GM21447 (cell line): ENCODE measurements at regions not wholly inside any gene's neighbourhood (a gene's known extent, or its start where the extent isn't known, plus 50 kb on each side); places are given as distances from the start of the nearest gene placed in this dataset.
"Not testable (repeated sequence)": the region's sequence is repeated elsewhere in the genome, so short reads cannot be mapped to it uniquely, and the experiment has no call there.

Experiments
- ATAC-seq: cut with Tn5 transposase; IDR thresholded peaks from one replicate; pipeline ENCODE4 v1.9.1; 2021; ENCODE audit not compliant: unreplicated experiment

DNA sequence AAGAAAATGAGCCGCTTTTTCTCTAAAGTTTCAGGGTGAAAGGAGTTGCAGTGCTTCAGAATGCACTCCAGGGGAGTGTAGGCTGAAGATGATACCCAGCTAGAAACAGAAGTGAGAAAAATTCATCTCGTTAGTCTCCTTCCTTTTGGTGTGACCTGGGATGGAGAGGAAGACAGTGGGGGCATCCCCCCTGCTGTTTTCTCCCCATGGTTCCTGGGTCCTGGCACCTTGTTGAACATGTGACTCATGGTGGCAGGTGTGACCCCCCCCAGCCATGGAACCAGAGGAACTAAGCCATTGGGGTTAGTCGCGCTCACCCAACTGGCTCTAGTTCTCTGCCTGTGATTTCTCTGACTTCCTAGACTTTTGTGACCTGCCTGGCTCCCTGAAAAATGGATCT is 424.6 kb downstream of the CSNK1G3 start:
- ATAC-seq, result no peak

- not testable (repeated sequence) for ATAC-seq
Measured at GRCh38 chr5:123933812-123934211, 421.8 kb downstream of the CSNK1G3 start.

GRCh38 chr5:123929055-123929474 is 417.1 kb downstream of the CSNK1G3 start:
- peak; percentile 45 for ATAC-seq

DNA sequence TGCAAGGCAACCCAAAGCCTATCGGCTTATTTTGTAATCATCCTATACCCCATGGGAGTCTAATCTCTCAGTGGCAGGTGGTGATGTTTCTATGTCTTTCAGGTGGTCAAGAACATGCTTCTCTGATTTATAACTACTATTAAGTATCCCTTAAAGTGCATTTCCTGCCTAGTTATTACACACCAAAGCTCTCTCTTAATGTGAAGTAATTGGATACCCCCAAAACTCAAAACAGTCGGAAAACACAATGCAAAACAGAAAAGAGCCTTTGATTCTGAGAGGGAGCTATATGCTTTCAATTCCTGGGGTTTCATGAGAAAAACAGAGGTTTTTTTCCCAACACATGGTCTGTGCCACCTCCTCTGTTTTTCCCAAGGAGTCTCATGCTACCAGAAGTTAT is 416.4 kb downstream of the CSNK1G3 start:
- ATAC-seq, result no peak

GRCh38 chr5:123921193-123921592 is 409.2 kb downstream of the CSNK1G3 start:
- no peak for ATAC-seq

DNA sequence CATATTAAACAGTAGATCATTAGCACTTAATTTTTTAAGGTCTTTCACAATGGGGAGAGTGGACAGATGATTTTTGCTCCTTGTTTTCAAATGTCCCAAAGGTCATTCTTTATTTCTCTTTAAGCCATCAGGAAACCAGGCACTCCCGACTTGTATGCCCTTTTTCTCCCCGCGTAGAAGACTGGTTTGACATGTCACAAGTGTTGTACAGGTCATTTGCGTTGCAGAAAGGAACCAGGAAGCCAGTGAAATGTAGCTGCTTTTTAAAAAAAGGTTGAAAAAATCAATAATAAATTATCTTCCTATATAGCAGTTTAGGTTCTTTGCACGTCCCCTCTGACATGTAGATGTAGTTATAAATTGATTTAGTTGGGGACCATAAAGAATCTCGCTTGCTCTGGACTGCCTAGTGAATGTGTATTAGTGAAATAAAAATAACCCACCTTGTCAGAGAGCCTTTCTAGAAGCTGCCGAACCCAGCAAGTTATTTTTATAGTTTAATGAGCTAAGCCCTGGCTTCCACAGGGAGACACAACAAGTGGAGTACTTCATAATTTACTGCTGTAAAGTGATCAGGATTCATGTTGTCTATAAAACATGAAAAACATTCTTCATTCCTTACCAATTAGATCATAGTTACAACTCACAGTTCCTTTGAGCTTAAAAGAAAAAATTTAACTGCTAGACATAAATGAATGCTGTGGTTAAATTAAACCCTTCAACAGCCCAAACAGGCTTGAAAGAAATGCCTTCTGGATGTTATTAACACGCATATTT is 404.6 kb downstream of the CSNK1G3 start:
- ATAC-seq, result no peak

DNA sequence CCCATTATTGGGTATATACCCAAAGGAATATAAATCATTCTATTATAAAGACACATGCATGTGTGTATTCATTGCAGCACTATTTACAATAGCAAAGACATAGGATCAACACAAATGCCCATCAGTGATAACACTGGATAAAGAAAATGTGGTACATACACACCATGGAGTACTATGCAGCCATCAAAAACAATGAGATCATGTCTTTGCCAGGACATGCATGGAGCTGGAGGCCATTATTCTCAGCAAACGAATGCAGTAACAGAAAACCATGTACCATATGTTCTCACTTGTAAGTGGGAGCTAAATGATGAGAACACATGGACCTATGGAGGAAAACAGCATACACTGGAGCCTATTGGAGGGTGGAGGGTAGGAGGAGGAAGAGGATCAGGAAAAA is 402.4 kb downstream of the CSNK1G3 start:
- ATAC-seq, result no peak

- ATAC-seq, result no peak
Measured at GRCh38 chr5:123907349-123907748, 395.4 kb downstream of the CSNK1G3 start.

DNA sequence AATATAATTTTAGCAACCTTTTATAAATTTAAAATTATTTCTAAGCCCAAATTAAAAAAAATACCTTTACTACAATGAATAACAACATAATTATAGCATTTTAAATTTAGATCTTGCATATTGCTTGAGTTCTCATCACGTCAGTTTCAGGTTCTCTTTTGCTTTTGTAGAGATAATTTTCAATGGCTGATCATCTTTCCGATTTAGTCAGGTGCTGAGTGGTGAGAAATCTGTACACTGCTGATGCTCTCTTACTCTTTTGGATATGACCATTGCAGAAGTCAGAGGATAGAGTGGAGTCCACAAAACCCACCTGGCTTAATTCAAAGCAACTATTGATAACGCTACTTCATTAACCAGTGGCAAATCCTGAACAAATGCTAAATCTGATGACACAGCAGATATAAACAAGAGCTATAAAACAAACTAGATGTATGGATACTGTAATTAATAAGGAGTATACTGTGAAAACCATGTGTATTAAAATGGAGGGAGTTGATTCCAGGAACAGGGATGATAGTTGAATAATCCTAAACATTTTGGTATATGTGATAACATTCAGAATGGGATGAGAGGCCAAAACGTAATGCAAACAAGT is 394.8 kb downstream of the CSNK1G3 start:
- no peak for ATAC-seq

- ATAC-seq, result no peak
Measured at GRCh38 chr5:123885081-123885480, 373.1 kb downstream of the CSNK1G3 start.

DNA sequence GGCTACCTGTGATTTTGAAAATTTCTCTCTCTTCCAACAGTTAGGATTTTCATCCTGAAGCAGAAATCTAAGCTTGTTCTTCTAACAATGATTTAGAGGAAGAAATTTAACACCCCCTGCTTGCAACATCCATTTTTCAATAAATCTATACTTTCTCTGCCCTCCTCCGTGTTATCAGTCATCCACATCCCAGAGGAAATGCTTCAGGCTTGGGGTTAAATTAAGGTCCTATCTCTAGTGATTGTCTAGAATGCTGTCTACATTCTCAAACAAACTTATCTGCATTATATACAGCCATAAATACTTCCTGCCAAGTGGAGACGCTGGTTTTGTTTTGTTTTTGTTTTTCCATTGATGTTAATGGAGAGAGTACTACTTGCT is 371.0 kb downstream of the CSNK1G3 start:
- no peak for ATAC-seq

DNA sequence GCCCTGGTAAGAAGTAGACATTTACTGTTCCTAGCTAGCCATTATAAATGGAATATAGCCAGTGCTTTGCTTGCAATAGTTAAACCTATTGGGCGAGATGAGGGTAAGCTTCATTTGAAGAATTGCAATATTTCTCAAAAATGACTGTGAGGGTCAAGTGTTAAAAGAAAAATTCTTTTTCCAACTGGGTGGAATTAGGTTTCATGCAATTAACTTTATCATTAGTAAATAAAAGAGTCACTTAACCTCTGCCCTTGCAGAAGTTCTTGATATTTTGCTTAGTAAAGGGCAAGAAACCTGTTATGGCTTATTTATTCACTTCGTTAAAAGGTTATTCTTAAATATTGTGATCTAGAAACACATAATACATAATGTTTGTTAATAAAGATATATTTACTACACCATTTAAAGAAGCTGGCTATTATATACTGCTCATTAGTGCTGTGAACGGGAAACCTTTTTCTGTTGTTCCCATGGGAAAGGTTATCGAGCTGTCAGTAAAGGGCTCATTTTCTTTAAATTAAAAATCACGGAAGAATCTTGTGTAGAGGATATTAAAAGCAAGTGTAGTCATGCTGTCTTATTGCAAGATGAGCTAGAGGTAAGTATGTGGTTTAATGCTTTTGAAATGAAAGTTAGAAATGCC is 370.5 kb downstream of the CSNK1G3 start:
- no peak for ATAC-seq

- ATAC-seq, result no peak
Measured at GRCh38 chr5:123881759-123882244, 369.8 kb downstream of the CSNK1G3 start.

GRCh38 chr5:123880875-123881274 is 368.9 kb downstream of the CSNK1G3 start:
- ATAC-seq, result no peak

DNA sequence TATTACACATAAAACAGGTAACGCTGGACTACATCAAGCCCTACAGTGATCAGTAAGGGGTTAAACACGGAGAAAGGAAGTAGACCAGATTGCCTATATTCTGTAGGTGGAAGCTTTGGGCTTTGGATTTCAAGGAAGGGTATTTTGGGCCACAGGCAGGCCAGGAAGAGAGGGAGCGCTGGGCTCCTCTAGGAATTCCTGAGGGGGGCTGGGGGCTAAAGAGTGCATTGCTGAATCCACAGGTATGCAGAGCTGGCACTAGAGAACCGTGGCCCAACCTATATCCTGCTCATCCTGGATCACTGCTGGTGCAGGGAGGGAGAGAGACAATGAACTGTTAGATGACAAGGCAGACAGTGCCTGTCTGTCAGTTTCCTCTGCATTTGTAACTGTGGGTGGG is 367.1 kb downstream of the CSNK1G3 start:
- no peak for ATAC-seq

DNA sequence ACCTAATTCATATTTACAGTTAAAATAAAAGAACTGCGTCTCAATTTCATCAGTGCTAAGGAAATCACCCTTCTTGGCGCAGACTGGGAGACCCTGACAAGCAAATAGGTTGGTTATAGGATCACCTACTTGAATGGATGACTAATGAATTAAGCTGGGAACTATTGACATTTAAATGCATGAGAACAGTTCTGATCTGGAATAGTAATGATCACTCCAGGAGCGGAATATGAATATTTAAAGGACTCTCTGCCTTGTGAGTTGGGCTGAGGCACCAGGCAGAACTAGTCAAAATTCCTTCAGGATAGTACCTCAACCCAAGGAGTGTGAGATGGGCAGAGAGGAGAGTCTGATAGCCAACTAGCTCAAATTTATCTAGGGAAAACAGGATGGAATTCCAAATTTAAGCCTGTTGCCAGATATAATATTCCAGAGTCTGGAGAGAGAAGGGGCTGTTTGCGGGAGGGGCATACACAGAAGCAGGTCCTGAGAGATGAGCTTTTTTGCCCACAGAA is 364.4 kb downstream of the CSNK1G3 start:
- no peak for ATAC-seq

- ATAC-seq, result no peak
Measured at GRCh38 chr5:123875561-123876275, 363.7 kb downstream of the CSNK1G3 start.

DNA sequence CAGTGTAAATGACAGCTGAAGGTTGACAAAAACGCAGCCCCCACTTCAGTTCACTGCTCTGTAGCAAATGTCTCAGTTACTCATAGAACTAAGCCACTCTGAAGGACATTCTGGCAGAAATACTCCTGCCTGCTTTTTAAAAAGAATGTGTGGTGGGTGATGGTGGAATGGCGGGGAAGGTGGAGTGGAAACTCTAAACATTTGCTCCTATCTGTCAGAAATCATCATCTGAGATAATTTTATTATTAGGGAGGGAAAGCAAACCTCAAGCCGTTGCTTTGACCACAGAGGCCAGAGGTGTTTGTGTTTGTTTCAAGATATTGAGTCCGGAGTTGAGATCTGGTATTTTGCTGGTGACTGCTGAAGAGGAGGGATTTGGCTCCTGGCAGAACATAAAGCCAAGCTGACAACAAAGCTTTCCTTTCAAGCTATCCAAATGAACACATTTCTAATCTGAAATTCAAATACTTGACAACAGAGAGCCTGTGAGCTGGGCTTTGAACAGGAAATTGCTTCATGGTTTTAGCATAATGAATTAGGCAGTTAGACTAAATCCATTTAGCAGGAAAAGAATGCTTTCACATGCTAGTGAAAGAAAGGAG is 362.7 kb downstream of the CSNK1G3 start:
- no peak for ATAC-seq

DNA sequence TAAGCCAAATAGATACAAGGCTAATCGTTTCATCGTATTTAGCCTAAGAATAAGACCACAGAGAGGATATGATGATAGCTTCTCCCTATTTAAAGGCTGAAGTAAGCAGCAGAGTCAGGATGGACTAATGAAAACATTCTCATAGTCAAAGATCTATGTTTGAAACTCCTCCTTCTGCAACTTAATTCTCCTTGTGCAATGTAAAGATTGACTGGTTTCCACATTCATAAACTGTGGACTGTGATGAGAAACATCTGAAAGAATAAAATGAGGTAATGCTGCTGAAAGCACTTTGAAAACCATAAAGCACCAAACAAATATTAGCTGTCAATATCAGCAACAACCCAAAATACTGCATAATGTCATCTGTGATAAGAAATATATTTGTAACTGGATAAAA is 361.9 kb downstream of the CSNK1G3 start:
- no peak for ATAC-seq

- ATAC-seq, result no peak
Measured at GRCh38 chr5:123871373-123871772, 359.4 kb downstream of the CSNK1G3 start.

- no peak for ATAC-seq
Measured at GRCh38 chr5:123868881-123869280, 356.9 kb downstream of the CSNK1G3 start.
